GM21825 (cell line): ENCODE measurements at regions not wholly inside any gene's neighbourhood (a gene's known extent, or its start where the extent isn't known, plus 50 kb on each side); places are given as distances from the start of the nearest gene placed in this dataset.
"Not testable (repeated sequence)": the region's sequence is repeated elsewhere in the genome, so short reads cannot be mapped to it uniquely, and the experiment has no call there.

ENCODE experiments used
- ATAC-seq: cut with Tn5 transposase; IDR thresholded peaks from one replicate; pipeline ENCODE4 v1.9.1; 2021; ENCODE audit warnings: mild to moderate bottlenecking, moderate library complexity; ENCODE audit not compliant: unreplicated experiment

DNA sequence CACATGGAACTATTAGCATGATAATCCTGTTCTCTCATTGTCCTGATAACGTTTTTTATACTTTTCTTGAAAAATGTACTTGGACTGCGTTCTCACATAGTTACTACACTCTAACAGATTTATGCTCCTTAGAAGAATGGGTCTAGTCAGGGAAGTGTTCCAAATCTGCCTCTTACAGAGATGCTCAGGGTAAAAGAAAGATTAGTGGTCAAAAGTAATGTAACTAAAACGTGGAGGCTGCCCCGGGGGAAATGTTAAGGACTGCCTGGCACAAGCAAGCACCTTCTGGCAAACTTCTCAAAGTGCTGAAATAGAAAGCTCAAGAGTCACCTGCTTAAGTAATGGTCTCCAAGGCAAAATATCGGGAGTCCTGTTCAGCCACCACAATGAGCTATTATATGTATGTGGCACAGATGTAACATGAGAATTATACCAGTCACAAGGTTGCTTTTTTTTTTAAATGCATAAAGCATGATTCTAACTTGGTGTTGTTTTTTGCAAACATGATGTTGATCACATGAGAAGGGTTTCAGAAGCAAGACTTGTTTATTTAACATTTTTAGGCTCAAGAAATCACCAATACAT is 244.5 kb upstream of the JARID2 start:
- ATAC-seq = no peak

DNA sequence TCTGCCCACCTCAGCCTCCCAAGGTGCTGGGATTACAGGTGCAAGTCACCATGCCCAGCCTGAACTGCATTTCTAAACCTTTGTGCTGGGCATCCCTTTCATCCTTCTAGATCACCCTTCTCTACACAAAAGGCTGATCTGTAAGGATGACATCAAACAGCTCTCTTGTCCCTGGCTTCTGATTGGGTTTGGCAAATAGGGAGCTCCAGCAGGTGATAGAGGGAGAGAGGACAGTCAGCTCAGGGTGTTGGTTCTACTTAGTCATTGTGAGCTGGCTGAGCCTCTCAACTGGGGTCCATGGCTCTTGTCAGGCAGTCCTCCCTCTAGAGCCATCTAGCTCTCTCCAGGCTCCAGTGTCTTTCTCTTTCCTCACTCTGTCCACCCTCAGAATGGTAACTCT is 237.6 kb upstream of the JARID2 start:
- no peak for ATAC-seq

DNA sequence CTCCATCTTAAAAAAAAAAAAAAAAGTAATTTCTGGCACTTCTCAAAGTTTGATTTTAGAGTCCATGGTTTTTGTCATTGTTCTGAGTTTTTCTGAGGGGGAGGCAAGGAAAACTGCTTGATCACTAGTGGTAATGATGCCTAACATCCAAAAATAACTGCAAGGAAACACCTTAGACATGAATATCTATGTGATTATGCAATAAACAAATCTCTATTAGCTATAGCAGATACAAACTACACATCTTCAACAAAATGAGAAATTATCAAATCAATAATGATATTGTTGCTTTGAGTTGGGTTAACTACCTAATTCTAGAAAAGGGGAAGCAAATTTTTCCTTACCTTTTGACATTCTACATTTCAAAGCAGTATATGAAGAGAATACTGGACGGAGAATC is 230.9 kb upstream of the JARID2 start:
- ATAC-seq = no peak

DNA sequence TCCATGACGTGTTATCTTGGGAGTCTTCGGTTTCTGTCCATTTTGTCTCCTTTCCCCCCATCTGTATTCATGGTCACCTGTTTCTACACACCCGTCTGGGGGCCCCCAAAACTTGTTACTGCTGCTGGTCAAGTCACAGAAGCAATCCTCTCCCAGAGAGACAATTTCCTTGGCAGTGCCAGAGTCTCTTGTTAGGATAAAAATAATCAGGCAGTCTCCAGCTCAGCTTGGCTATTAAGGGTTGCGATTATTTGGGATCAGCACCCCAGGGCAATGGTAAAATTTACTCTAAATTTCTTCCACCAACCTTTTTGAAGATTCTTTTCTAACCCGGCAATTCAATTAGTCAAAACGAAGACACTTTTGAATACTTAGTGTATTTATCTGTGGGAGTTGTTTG is 229.1 kb upstream of the JARID2 start:
- ATAC-seq = no peak

DNA sequence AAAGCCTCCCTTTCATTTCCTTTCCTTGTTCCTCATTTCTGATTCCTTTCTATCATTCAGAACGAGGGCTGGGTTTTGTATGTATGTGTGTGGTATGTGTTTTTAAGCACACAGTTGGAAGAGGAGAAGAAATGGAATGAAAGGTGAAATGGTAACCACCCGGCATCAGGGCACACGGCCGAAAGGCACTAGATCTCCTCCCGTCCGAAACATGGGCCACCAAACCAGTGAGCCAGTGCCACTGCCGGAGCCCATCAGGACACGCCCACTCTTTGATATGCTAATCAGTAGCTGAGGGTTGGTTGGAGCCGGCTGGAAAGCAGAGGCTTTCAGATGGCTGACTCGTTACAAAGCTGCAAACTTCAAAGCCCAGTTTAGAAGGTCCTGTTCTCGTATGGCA is 228.6 kb upstream of the JARID2 start:
- no peak for ATAC-seq

DNA sequence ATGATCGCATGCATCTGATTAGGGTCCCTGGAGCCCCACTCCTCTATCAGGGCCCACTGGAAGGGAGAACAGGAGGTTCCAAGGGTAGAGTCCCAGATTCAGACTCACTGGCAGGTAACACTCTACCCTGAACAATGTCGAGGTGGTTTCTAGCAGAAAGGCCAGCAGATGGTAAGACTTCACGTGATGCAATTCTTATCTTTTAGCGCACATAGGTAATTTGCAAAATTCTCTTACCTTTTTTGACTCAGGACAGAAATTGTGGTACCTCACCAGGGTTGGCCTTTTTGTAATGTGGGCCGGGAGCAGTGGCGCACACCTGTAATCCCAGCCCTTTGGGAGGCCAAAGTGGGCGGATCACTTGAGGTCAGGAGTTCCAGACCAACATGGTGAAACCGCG is 228.1 kb upstream of the JARID2 start:
- ATAC-seq = no peak

DNA sequence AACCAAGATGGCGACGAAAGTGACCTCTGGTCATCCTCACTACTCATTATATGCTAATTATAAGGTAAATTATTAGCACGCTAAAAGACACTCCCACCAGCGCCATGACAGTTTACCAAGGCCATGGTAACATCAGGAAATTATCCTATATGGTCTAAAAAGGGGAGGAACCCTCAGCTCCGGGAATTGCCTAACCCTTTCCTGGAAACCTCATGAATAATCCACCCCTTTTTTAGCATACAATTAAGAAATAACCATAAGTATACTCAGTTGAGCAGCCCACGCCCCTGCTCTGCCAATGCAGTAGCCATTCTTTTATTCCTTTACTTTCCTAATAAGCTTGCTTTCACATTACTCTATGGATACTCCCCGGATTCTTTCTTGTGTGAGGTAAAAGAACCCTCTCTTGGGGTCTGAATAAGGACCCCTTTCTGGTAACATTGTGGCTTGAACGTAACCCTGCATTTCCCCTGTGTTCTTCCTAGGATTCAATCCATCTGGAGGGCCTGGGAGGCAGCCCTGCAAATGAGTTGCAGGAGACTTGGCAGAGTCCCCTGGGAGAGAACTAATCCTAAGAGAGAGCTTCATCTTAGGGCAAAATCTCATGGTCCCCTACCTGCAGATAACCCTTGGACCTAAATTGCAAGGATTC is 225.6 kb upstream of the JARID2 start:
- no peak for ATAC-seq

DNA sequence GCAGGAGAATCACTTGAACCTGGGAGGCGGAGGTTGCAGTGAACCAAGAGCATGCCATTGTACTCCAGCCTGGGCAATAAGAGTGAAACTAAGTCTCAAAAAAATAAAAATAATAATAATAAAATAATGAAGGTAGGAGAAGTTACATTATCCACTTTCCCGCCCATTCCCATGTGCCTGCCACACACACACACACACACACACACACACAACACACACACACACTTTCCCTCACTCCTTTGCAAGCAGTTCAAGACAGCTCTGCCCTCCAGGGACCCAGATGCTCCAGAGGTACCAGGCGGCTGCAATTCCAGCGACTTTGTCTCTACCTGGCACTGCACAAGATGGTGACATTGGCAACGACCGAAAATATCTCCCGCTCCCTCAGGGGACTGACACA is 224.8 kb upstream of the JARID2 start:
- no peak for ATAC-seq

DNA sequence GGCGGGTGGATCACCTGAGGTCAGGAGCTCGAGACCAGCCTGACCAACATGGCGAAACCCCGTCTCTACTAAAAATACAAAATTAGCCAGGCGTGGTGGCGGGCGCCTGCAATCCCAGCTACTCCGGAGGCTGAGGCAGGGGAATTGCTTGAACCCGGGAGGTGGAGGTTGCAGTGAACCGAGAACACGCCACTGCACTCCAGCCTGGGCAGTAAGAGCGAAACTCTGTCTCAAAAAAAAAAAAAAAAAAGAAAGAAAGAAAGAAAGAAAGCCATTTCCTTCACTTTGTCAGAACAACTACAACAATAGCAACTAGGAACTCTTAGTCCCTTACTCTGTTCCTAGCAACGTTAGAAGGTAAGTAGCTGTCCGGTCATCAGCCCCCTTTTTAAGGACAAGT is 222.9 kb upstream of the JARID2 start:
- ATAC-seq = not testable (repeated sequence)

DNA sequence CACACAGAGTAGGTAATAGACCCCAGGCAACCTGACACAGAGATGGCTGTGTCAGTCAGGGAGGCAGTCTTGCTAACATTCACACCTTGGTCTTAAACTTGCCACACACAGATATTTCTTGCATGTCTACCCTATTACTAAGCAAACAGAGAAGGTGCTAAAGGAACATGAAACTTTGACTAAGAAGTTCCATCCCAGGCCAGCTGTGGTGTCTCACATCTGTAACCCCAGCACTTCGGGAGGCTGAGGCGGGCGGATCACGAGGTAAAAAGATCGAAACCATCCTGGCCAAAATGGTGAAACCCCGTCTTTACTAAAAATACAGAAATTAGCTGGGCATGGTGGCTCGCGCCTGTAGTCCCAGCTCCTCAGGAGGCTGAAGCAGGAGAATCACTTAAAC is 222.4 kb upstream of the JARID2 start:
- ATAC-seq = peak; percentile 88

DNA sequence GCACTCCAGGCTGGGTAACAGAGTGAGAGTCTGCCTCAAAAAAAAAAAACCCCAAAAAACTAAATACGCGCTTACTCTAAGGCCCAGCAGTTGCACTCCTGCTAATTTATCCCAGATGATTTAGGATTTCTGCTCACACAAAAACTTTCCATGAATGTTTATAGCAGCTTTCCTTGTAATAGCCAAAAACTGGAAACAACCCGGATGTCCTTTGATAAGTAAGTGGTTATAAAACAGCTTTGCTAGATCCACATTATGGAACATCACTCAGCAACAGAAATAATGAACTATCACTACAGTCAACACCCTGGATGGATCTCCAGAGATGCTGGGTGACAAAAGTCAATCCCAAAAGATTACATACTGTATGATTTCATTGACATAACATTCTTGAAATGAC is 220.4 kb upstream of the JARID2 start:
- ATAC-seq = no peak

DNA sequence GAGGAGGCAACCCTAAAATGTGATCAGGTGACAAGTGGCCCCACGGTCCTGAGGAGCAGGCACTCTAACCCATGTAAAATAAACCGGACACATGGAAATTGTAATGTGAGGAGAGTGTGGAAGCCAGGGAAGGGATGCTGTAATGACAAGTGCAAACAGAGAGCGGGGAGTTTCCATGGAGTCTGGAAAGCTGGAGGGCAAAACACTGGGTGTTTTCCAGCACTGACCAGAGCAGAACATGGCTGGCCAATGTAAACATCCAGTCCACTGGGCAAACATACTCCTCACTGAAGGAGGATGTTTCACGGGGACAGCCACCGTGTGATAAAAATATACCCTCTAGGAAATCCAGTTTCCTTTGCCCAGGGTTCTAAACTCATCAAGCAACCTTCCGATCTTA is 219.0 kb upstream of the JARID2 start:
- no peak for ATAC-seq

DNA sequence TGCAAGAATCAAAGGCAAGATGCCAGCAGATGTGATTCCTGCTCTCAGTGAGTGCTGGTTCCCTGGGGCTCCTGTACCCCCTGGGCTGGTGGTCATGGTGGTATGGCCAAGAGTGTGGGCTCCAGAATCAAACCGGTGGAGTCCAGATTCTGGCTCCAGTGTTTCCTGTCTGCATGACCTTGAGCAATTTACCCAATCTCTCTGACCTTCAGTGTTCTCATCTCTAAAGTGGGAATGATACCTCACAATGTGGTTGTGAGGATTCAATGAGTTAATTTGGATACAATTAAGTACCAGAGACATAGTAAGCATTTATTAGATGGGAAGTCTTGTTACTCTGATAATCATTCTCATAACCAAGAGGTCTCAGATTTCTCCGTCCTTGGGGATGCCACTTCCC is 218.4 kb upstream of the JARID2 start:
- no peak for ATAC-seq

DNA sequence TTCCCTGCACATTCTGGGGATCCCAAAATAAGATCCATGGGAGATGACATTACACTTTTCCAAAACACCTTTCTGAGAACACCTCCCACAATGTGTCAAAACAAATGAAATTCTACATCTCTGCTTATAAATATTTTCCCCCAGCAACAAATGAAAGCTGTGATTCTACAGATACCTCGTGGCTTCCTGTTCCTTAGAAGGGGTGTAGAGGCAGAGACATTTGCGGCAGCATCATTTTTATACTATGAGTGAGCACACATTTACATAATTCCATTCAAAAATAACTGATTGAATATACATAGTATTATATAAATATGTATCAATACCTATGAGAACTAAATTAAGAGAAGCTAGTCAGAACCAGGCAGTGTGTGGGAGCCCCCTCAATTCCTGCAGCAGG is 213.9 kb upstream of the JARID2 start:
- ATAC-seq = no peak

DNA sequence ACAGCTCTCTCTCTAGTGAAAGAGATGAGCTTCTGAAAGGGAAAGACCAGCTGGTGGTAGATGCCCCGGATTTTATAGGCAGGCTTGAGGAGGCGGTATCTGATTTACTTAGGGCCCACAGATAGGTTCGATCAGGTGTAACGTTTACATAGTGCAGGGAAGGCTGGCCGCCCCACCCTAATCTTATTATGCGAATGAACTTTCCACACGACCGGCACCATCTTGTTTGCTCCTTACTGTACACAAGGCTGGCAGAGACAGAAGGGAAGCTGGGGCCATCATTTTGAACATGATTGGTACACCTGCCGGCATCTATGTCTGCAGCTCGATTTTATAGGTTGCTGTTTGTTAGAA is 212.0 kb upstream of the JARID2 start:
- no peak for ATAC-seq

DNA sequence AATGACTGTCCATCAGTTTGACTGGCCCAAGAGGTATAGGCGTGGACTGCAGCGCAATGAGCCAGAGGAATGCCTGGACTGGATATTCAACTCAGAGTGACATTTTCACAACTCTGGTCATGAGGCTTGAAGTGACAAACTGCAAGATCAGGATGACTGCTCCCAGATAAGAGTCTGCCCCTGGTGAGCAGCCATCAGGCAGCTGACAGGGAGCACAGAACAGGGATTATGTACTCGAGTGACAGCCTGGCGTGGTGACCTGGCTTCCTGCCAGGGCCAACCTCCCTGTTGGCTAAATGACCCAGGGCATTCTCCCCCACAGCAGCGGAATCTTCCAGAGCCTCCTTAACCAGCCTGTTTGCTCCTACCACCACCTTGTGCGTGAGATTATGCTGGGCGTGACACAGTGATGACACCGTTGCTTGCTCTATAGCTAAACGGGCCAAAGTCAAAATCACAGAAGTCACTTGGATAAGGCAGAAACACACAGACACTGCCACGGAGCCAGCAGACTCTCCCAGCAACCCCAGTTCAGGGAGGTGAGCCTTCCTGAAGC is 209.1 kb upstream of the JARID2 start:
- no peak for ATAC-seq

DNA sequence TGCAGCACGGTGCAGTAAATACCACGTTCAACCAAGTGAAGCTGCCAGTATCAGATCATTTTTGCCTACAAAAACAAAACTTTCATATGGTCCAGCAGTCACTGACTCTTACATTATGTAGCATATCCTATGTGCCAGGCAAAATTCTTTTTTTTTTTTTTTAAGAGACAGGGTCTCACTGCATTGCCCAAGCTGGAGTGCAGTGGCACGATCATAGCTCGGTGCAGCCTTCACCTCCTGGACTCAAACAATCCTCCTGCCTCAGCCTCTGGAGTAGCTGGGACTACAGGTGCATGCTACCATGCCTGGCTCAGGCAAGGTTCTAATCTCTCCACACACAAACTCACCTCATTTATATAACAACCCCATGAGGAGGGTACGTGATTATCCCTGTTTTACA is 208.6 kb upstream of the JARID2 start:
- ATAC-seq = no peak

DNA sequence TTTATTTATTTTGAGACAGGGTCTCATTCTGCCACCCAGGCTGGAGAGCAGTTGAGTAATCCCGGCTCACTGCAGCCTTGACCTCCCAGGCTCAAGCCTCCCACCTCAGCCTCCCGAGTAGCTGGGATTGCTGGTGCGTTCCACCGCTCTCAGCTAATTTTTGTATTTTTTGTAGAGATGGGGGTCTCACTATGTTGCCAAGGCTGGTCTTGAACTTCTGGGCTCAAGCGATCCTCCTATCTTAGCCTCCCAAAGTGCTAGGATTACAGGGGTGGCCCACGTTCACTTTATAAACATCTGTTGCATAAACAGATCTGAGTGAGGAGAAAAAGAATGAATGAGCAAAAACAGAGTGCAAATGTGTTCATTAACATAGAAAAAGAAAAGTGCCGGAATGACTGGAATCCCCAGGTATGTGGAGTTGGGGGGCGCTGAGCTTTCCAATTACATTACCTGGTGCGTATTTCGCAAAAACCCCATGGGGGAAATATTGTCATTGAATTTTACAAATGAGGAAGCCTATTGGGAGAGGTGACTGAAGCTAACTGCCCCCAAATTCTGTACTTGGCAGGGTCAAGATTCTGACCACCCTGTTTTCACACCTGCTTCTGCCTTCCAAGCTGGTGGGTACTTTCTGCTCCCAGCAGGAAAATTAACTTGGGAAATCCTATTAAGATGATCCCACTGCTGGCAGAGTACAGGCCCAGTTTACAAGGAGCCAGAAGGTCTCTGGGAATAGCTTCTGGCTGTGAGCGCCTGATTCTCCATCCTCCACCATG is 207.7 kb upstream of the JARID2 start:
- no peak for ATAC-seq

DNA sequence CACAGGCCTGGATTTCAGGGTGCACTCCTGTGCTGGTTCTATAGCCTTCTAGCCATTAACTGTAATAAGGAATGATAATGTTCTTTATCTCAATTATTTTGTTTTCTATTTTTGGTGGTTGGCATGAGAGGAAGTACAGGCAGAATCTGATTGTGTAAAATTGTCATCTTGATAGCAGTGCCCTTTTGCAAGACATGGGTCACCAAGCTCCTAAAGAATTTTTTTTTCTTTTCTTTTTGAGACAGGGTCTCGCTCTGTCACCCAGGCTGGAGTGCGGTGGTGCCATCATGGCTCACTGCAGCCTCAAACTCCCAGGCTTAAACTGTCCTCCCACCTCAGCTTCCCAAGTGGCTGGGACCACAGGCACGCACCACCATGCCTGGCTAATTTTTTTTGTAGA is 206.7 kb upstream of the JARID2 start:
- ATAC-seq = no peak

DNA sequence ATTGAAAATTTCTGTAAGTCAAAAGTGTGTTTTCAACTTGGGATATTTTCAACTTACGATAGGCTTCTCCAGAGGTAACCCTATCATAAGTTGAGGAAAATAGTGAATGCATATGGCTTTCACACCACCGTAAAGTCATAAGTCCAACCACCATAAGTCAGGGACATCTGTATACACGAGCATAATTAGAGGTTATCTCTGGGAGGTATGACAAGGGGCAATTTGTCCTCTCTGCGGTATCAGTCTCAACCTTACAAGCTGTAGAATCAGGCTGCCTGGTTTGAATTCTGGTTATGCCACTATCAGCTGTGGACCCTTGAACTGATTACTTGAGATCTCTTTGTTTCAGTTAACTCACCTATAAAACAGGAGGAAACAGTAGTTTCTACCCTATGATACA is 202.9 kb upstream of the JARID2 start:
- no peak for ATAC-seq

DNA sequence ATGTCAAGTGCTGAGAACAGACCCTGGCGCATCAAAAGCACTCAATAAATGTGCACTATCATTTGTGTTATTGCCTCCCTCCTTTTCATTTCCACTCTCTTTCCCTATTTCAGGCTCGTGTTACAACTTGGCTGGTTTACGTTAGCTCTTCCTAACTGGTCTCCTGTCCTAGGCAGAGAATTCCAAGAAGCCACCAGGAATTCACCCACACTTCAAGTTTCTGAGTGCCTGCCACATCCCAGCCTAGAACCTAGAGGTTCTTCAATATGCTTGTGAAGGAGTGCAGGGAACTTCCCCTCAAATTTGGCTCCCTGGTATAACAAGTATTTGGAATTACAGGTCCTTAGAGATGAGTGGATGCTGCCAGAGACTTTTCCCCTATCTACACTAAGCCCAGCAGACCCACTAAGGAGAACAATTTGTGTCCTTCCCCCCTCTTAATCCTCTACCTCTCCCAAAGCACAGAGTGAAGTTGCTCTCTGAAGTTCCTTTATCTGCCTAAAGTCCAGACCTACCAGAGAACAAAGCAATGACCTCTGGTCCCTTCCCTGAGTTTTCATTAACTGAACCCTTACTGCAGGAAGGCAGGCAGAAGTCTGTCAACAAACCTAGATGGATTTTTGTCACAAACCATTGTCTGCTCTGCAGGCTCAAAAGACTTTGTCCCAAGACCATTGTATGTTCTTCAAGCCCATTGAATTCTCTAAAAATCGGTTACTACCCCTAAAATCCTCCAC is 201.6 kb upstream of the JARID2 start:
- ATAC-seq = no peak

DNA sequence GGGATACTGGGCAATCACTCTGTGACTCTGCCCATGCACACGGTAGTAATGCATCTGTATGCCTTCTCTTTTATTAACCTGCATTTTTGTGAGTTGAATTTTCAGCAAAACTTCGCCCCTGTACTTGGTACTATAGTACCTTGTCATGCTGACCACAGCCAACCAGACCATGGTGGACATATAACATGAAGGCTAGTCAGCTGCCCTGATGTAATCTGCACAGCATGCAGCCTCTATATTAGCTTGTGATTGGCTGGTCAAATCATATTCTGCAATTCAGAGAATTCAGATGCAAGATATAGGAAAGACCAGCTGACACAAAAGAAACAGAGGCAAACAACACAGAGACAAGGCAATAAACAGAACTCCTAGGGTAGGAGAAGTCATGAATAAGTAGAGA is 200.9 kb upstream of the JARID2 start:
- ATAC-seq = no peak
